ENCODE measurements at regions not wholly inside any gene's neighbourhood (a gene's known extent, or its start where the extent isn't known, plus 50 kb on each side); places are given as distances from the start of the nearest gene placed in this dataset.

DNA sequence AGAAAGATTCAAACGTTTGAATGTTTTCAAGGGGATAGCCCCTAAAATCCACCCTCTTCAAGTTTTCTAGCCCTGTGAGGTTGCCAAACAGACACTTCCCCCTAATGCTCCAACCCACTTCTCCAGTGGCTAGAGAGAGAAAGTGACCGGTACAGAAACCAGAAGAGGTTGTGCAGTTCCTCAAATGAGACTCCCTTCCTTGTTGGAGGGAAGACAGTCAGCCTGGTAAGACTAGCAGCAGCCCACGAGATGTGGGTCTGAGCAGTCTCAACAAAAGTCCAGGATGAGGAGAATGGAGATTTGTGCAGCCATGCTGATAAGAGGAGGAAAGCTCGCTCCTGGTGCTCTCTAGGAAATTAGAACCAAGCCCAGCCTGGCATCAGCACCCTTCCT lies 222.8 kb upstream of the TPRG1 start:
- no peak for TF ChIP-seq POLR2A (IDR thresholded peaks at IDR 0.05)
- TF ChIP-seq POLR2AphosphoS5 (IDR thresholded peaks at IDR 0.05) = no peak
